NCI-H2171 treated with DMSO at 0.1 percent for 48 hours (cell line): ENCODE measurements at regions not wholly inside any gene's neighbourhood (a gene's known extent, or its start where the extent isn't known, plus 50 kb on each side); places are given as distances from the start of the nearest gene placed in this dataset.
"Not testable (repeated sequence)": the region's sequence is repeated elsewhere in the genome, so short reads cannot be mapped to it uniquely, and the experiment has no call there.

Experiments
- DNase-seq: peaks from one replicate; lab custom pipeline; 2025; lab: John Stamatoyannopoulos, UW

DNA sequence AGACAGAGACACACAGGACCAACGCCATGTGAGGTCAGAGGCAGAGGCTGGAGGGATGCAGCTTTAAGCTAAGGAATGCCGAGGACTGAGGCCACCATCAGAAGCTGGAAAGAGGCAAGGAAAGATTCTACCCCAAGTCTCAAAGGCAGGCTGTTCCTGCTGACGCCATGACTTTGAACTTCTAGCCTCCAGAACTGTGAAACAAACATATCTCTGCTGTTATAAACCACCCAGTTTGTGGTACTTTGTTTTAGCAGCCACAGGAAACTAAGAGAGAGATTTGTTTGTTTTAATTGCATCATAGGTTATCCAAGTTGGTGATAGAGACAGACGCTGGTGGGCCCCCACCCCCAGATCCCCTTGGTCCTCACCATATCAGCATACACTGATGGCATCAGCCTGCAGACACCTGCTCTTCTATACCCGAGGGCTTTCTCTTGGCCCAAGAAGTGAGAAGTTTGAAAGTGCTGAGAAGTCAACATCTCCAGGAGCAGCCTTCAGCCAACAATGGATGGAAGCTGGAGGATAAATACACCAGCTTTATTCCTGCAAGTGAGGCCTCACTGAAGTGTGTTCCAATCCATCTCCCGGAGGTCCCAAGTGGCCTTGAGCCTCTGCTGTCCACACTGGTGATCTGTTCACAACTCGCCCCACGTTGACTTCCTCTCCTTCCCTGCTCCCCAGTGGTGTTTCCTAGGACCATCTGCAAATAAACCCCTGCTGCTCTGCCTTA, 154.7 kb downstream of the BTBD3 start:
- DNase-seq: no peak

DNA sequence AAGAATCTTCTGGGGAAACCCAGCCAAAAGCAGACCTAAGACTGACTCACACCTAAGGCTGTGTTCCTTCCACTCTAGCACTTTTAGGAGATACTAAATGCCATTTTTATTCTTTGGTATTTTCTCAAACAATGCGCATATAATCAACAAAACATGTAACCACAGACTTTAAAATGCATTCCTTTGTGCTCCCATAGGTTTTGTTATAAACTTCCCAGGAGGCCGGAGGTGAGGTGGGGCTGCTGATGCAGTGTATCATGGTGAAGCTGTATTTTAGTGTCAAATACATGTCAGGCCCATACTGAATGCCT, 155.2 kb downstream of the BTBD3 start:
- DNase-seq: no peak

DNA sequence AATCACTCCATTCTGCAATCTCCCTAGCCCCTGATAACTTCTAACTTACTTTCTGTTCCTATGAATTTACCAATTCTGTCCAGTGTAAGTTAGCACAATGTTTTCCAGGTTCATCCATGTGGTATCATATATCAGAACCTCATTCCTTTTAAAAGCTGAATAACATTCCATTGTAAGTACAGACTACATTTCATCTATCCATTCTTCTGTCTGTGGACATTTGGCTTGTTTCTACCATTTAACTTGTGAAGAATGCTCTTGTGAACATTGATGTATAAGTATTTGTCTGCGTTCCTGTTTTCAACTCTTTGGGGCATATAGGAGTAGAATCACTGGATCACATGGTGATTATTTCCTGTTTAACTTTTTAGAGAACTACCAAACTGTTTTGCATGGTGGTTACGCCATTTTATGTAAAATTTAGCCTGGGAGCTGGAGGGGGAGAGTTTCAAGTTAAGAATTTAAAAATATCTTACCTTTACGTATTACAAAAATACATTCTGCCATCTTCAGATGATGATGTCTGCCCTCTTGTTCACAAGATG, 156.5 kb downstream of the BTBD3 start:
- no peak for DNase-seq

DNA sequence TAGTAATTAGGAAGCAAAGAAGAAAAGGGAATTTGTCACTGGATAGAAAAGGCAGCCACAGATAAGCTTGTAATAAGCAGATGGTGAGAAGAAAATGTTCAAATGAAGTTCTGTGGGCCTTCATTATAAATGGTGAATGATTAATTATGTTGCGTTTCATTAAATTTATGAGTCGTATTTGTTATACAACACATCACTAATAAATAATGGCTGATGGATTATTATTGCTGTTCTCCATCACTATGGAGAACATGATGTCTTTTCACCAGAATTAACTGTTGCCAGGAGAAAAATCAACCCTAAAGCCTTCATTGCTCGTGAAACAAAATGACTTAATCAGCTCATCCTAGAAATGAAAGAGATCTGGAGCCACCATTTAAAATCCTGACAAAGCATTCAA, 158.5 kb downstream of the BTBD3 start:
- DNase-seq: no peak

DNA sequence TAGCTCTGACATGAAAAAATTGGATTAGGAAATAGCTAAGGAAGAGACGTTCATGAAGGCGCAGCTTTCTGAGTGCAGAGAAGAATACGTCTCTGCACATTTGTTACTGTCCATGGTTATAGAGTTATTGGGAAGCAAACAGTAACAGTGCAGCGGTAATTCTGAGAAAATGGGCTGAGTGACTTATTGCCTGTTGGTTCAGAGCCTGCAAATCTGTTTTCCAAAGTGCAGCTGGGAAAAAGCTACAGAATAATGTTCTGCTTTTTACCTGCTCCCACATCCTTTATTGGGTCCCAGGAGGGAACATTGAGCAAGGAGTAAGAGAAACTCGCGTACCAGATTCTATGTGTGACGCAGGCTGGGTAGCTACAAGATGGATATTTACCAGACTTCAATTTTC, 160.2 kb downstream of the BTBD3 start:
- no peak for DNase-seq

DNA sequence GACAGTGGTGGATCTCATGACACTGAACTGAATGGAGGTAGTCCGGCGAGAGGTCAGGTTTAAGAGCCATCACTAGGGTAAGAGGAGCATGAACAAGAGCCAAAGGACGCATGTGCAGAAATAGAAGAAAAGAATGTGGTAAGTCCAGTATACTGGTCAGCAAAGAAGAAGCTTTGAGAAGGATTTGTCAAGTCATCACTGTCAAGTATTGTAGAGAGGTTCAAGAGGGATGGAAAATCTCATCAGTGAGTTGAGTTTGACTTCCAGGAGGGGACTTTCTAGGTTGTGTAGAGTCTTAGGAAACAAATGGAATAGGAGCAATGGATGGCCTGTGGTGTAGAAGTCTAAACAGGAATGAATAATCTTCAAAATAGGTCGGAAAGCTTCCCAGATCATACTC, 161.8 kb downstream of the BTBD3 start:
- DNase-seq: no peak

DNA sequence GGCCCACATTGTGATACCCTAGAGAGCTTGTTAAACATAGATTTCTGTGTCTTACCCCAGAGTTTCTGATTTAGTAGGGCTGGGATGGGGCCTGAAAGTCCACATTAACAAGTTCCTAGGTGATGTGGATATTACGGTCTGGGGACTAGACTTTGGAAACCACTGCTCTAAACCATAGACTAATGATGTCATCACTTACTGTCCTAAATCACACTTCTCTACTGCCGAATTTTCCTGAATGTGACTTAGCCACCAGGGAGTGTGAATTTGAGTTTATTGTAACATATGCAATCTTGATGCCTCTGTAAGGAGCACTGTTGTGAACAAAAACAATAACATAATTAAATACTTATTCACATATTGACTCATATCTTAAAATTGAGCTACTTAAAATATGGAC, 165.6 kb downstream of the BTBD3 start:
- DNase-seq: no peak

DNA sequence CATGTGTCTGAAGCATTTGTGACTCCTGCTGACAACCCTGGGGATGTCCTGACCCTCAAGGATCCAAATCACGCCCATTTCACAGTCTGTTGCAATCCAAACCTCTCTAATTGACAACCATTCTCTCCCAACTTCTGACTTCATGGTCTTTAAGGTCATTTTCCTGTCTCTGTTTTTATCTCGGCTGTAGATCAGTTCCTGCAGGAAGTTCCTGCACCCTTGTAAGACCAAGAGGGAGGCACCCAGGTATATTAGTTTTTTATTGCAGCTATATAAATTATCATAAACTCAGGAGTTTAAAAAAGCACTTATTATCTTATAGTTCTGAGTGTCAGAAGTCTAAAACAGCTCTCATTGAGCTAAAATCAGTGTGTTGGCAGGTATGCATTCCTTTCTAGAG, 166.8 kb downstream of the BTBD3 start:
- DNase-seq: no peak

DNA sequence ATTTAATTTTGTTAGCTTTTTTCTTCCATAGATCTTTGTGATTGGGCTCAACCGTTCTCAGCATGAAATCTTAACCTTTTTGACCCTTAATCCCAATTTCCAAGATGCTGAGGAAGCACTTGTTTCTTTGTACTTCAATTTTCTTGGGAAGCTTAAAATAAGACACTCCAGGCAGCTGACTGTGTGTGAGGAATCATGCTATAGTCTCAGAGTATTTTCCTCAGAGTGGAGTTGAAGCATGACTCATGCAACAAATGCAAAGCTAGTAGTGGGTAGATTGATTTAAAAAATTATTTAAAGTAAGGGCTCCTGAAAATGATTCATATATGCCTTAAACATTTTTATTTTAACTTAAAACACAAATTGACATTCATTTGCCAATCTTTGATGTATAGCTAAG, 168.7 kb downstream of the BTBD3 start:
- no peak for DNase-seq

DNA sequence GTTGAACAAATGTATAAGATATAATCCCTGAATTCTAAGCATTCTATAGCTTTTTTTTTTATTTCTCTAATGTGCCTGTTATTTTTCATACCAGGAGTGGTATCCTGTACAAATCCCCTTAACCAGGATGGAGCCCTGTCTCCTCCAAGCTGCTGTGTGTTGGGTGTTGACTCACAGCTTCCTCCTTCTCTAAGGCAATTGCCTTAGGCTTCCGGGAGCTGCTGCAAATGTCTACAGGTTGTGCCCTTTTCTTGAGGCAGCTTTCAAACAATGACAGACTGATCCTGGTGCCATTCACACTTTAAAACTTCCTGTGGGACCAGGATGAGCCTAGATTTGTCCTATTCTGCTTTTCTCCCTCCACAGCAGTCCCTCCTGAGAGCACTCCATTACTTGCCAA, 173.2 kb downstream of the BTBD3 start:
- no peak for DNase-seq

DNA sequence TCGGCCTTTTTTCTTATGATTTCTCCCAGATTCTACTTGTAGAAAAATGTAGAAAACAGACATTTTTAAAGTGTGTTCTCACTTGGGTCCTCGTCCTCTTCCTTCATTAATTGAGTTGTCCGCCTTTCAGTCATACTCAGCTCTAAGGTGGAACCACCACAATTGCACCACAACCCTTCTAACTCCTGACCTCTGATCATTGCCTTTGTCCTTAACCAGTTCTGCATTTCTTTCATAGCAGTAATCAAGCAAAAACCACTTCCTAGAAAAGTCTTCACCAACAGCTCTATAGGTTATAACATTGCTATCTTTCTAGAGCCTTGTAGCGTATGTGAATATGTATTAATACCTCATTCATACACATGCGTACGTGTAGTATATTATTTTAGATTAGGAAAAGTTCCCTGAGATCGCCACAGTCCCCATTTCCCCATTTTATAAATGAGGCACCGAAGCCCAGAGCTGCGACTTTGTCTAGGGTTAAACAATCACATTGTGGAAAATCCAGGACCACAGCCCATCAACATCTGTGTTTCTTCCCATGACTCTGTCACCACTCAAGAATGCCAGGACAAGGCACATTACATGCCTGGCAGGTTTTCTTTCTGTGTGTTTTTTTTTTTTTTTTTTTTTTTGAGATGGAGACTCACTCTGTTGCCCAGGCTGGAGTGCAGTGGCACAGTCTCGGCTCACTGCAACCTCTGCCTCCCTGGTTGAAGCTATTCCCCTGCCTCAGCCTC, 175.5 kb downstream of the BTBD3 start:
- DNase-seq: no peak

DNA sequence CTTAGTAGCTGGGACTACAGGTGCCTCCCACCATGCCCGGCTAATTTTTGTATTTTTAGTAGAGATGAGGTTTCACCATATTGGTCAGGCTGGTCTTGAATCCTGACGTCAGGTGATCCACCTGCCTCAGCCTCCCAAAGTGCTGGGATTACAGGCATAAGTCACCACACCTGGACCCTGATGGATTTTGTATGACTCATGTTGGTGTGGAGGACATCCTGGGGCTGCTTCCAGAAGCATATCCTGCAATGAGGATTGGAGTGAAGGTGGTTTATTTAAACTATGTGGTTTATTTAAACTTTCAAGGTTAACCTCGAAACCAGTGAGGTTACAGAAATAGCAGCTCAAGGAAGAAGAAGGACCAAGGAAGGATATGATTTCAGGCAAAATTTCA, 176.1 kb downstream of the BTBD3 start:
- not testable (repeated sequence) for DNase-seq

DNA sequence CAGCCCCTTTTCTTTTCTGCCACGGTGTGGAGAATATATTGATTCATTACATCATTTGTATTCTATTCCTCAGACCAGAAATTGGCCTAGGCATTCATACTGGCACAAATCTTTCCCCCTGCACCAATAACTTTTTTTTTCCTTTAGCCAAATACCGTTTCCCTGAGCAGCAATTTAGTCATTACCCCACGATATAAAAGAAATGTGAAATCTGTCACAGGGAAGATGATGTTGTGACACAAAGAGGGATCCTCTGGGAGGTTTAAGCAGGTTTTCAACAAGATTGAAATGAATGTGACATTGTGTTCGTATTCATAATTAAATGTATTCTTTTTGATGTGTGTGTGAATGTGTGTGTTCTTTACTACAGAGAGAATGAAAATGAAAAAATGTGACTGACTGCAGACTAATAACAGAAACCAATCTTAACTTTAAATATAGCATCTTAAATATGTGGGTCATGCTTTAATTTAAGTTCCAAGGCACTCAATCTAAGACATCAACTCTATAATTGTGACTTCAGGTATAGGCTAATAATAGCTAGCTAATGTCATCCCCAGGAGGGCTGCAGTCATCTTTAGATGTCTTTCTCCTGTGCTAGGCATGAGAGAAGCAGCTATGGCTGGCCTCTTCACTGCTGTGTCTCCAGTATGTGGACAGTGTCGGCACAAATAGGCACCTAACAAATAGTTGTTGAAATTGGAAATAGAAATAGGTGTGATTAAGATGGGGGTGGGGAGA, 177.7 kb downstream of the BTBD3 start:
- DNase-seq: no peak

DNA sequence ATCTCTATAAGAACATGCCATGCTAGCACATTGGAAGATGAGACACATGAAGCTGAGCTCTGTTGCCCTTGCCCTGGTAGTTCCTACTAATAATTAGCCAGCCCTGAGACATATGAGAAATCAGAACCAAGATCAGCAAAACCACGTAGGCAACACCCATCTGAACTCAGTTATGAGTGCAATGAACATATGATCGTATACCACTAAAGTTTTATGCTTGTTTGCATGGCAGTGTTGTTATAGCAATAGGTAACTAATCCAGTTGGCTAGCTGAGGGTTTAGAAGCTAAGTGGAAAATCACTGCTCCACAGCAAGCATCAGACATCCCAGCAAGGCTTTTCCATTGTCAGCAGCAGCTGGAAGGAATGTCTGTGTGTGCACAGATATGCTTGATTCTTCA, 180.7 kb downstream of the BTBD3 start:
- DNase-seq: no peak

DNA sequence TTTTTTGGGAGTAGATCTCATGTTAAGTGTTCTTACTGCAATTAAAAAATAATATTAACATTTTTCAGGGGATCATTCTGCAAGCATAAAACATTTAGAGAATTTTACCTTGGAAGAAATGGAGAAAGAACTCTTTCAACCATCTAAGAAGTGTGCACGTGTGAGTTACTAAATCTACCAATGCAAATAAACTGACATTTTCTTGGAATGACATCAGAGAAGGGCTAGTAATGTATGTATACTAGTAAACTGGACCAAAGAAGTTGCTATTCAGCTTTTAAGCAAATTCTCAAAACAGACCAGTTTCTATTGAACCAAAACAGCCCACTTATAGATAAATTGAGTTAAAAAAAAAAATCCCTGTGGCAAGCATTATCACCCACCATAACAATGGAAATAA, 191.2 kb downstream of the BTBD3 start:
- DNase-seq: no peak

DNA sequence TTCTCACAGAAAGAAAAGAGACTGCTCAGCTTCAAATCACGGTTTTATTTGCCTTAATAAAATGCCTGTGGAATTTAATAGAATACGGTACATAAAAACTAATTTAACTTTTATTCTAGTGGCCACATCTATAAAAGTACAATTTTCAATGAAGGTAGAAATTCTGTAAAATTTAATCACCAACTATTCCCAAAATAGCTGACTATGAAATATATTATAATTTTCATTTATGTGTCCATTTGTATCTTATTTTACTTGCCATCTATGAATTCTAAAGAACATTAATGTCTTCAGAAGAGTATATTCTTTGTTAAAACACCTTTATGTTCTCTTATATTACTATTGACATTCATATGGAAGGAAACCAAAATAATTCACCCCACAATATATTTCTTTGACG, 192.6 kb downstream of the BTBD3 start:
- no peak for DNase-seq

DNA sequence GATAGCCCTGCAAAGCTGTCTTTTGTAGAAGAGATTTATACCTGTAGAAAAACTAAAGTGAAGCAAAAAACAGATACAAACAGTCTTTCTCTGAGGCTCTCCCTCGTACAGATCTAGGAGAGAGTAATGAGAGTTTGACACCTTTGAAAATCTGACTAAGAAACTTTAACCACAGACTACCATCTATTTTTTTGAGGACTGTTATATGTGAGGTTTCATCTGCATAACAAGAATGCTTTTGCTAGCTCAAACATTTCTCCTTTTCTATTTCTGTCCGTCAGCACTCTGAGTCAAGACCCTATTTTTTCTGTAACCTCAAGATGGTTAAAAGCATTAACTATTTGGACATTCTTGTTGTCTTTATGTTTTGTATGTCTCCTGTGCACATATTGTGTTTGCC, 193.0 kb downstream of the BTBD3 start:
- no peak for DNase-seq

DNA sequence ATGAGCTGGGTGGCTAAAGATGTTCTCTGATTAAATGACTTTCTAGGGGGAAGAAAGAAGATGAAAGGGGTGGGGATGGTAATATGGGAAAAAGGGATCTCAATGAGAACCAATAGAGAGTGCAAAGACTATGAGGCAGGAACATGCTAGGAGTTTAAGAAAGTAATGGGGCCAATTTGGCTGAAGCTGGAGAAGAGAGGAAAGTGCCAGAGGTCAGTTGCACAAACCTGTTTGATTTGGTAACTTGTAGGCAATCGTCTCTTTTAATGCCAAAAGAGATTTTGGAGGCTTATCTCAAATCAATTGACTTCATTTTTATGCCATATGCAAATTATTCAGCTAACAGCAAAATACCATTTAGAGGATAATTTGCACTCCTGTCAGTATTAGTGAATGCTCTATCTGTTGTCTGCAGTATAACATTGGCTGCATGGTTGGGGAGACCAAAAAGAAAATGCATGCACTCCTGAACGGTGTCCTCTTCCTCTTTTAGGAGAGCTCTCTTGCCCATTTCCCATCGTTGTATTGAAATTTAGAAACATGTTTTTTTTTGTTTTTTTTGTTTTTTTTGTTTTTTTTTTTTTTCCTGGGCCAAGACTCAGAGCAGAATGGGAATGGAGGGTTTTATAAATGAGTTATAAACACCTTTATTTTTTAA, 193.9 kb downstream of the BTBD3 start:
- DNase-seq: no peak

DNA sequence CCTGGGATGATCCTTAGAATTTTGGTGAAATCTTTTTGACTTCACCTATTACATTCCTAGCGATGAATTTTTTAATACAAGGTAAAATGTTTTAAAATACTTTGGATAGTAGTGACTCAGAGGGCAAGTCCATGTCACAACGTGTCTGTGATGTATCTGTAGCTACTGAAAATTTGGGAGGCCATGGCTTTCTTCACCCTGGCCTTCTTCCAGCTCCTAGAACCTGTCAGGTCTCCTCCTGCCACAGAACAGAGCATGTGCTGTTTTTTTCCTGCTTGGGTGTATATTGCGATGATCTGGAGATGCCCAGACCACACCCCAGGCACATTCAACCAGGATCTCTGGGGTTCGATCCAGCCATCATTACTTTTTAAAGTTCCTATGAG, 194.4 kb downstream of the BTBD3 start:
- DNase-seq: no peak

DNA sequence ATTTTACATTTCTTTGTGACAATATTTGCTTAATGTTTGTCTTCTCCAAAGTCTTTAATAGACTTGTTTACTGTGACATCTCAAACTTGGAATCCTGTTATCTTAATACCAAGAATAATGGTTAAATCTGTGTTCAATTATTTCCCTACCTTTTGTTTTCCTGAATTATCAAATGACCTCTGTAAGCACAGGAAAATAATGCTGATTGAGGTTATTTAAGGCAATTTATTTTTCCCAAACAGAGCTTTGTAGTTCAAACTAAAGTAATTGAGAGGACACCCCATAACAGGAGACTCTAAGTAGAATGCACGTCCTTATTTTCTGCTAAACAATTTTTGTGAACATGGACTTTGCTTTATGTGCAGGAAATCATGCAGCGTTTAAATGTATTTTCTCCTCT, 195.0 kb downstream of the BTBD3 start:
- no peak for DNase-seq

DNA sequence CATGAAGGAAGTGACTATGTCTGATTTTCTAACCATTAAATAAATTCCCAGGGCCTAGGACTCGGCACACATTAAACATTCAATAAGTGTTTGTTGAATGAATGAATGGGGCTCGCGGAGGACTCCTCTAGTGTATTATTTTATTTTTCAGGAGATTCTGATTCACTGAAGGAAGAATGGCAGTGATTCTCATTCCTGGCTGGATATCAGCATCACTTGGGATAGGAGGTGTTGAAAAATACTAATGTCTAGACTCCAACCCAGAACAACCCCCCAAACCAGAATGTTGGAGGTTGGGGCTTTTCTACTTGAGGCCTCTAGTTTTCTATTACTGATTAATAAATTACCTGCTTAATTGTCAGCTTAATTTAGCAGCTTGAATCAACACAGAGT, 195.4 kb downstream of the BTBD3 start:
- DNase-seq: no peak
